Esophagus squamous epithelium (tissue), 4 donors: ENCODE measurements at regions not wholly inside any gene's neighbourhood (a gene's known extent, or its start where the extent isn't known, plus 50 kb on each side); places are given as distances from the start of the nearest gene placed in this dataset.

ENCODE experiments used
- CTCF ChIP-seq, 6 experiments: fragments of 450-650 bp in 4 of 6; fragments of 200-600 bp in 2 of 6; sonication (generic) in 2 of 6; IDR thresholded peaks; one replicate each; pipeline ENCODE4 v1.5.1; 2016 to 2019; ENCODE audit warnings: antibody characterized with exemption in 6 of 6, mild to moderate bottlenecking in 4 of 6, moderate library complexity in 4 of 6
- POLR2A ChIP-seq, 4 donors: fragments of 450-650 bp; IDR thresholded peaks; one replicate each; pipeline ENCODE4 v1.6.1; 2017; ENCODE audit warnings: antibody characterized with exemption in 4 of 4, mild to moderate bottlenecking in 4 of 4, moderate library complexity in 3 of 4

- no peak for TF ChIP-seq CTCF (IDR thresholded peaks at IDR 0.05)
- TF ChIP-seq POLR2A (IDR thresholded peaks at IDR 0.05): no peak
Observed at GRCh38 chr18:53764086-53764485, 460.4 kb downstream of the MBD2 start.
